ENCODE measurements at regions not wholly inside any gene's neighbourhood (a gene's known extent, or its start where the extent isn't known, plus 50 kb on each side); places are given as distances from the start of the nearest gene placed in this dataset.

- H3K79me2 ChIP-seq (ENCODE audit: insufficient read depth, low read depth, low read length) = no peaks in the 10 kb centered on the region
- H3K4me3 ChIP-seq (ENCODE audit: low read depth, low read length, poor library complexity, severe bottlenecking) = no peak overlapping the region
- no peak overlapping the region for H3K27ac ChIP-seq (ENCODE audit: low read depth, low read length, poor library complexity, severe bottlenecking)
- H3K9me2 ChIP-seq (ENCODE audit: insufficient read depth, low read length) = no peaks in the 10 kb centered on the region
- no peak overlapping the region for H2AFZ ChIP-seq (ENCODE audit: low read length)
- CTCF ChIA-PET (ENCODE audit: unreplicated experiment) = no interaction called here
- H3K4me1 ChIP-seq (ENCODE audit: insufficient read depth, low read length, poor library complexity, severe bottlenecking) = no peaks in the 10 kb centered on the region
- POLR2A ChIA-PET = no interaction called here
- no TSS peak for BruUV-seq (replicated peaks)
- H4K20me1 ChIP-seq (ENCODE audit: insufficient read depth, low read length) = no peaks in the 10 kb centered on the region
- intact Hi-C loops (cut with micrococcal nuclease; ENCODE audit: unreplicated experiment) = no loop called here
- H3K9me3 ChIP-seq (ENCODE audit: low read length) = no peaks in the 10 kb centered on the region
- no peak for DNase-seq (ENCODE audit: low spot score)
- TF ChIP-seq EZH2phosphoT487 (IDR thresholded peaks at IDR 0.05; ENCODE audit: borderline replicate concordance, low read depth, low read length) (no peak), CTCF (conservative IDR thresholded peaks at IDR 0.05; ENCODE audit: low read length) (no peak)
- H3K4me2 ChIP-seq (ENCODE audit: low read length) = no peak overlapping the region
- no peaks in the 10 kb centered on the region for H3K36me3 ChIP-seq (ENCODE audit: insufficient read depth, low read length)
Observed at GRCh38 chr15:87207251-87207650, 1049.3 kb downstream of the NTRK3 start.

GRCh38 chr15:87201986-87202385 lies 1054.6 kb downstream of the NTRK3 start:
- no peak overlapping the region for H3K4me3 ChIP-seq (ENCODE audit: low read depth, low read length, poor library complexity, severe bottlenecking)
- TF ChIP-seq EZH2phosphoT487 (IDR thresholded peaks at IDR 0.05; ENCODE audit: borderline replicate concordance, low read depth, low read length) = no peak
- no peak for TF ChIP-seq CTCF (conservative IDR thresholded peaks at IDR 0.05; ENCODE audit: low read length)
- no peaks in the 10 kb centered on the region for H3K36me3 ChIP-seq (ENCODE audit: insufficient read depth, low read length)
- H3K9me2 ChIP-seq (ENCODE audit: insufficient read depth, low read length) = no peaks in the 10 kb centered on the region
- intact Hi-C loops (cut with micrococcal nuclease; ENCODE audit: unreplicated experiment) = no loop called here
- no peaks in the 10 kb centered on the region for H3K79me2 ChIP-seq (ENCODE audit: insufficient read depth, low read depth, low read length)
- H4K20me1 ChIP-seq (ENCODE audit: insufficient read depth, low read length) = no peaks in the 10 kb centered on the region
- H2AFZ ChIP-seq (ENCODE audit: low read length) = no peak overlapping the region
- no peak overlapping the region for H3K27ac ChIP-seq (ENCODE audit: low read depth, low read length, poor library complexity, severe bottlenecking)
- CTCF ChIA-PET (ENCODE audit: unreplicated experiment) = no interaction called here
- no peaks in the 10 kb centered on the region for H3K9me3 ChIP-seq (ENCODE audit: low read length)
- no peak overlapping the region for H3K4me2 ChIP-seq (ENCODE audit: low read length)
- BruUV-seq (replicated peaks) = no TSS peak
- H3K4me1 ChIP-seq (ENCODE audit: insufficient read depth, low read length, poor library complexity, severe bottlenecking) = no peaks in the 10 kb centered on the region
- POLR2A ChIA-PET = no interaction called here
- no peak for DNase-seq (ENCODE audit: low spot score)

GRCh38 chr15:87200149-87200548 lies 1056.4 kb downstream of the NTRK3 start:
- H3K9me2 ChIP-seq (ENCODE audit: insufficient read depth, low read length) = no peaks in the 10 kb centered on the region
- H3K79me2 ChIP-seq (ENCODE audit: insufficient read depth, low read depth, low read length) = no peaks in the 10 kb centered on the region
- DNase-seq (ENCODE audit: low spot score) = no peak
- H3K36me3 ChIP-seq (ENCODE audit: insufficient read depth, low read length) = no peaks in the 10 kb centered on the region
- TF ChIP-seq CTCF (conservative IDR thresholded peaks at IDR 0.05; ENCODE audit: low read length) = no peak
- TF ChIP-seq EZH2phosphoT487 (IDR thresholded peaks at IDR 0.05; ENCODE audit: borderline replicate concordance, low read depth, low read length) = no peak
- no TSS peak for BruUV-seq (replicated peaks)
- H4K20me1 ChIP-seq (ENCODE audit: insufficient read depth, low read length) = no peaks in the 10 kb centered on the region
- no peaks in the 10 kb centered on the region for H3K4me1 ChIP-seq (ENCODE audit: insufficient read depth, low read length, poor library complexity, severe bottlenecking)
- CTCF ChIA-PET (ENCODE audit: unreplicated experiment) = no interaction called here
- H3K4me2 ChIP-seq (ENCODE audit: low read length) = no peak overlapping the region
- no peak overlapping the region for H3K4me3 ChIP-seq (ENCODE audit: low read depth, low read length, poor library complexity, severe bottlenecking)
- H2AFZ ChIP-seq (ENCODE audit: low read length) = no peak overlapping the region
- intact Hi-C loops (cut with micrococcal nuclease; ENCODE audit: unreplicated experiment) = no loop called here
- H3K27ac ChIP-seq (ENCODE audit: low read depth, low read length, poor library complexity, severe bottlenecking) = no peak overlapping the region
- no peaks in the 10 kb centered on the region for H3K9me3 ChIP-seq (ENCODE audit: low read length)
- POLR2A ChIA-PET = no interaction called here

Data from OCI-LY7 (cell line).